Stimulated activated CD8-positive, alpha-beta memory T cell treated with anti-CD3 and anti-CD28 coated beads, Interleukin-4, amount 100 ng/mL, for 1 hour (primary cell): ENCODE measurements at regions not wholly inside any gene's neighbourhood (a gene's known extent, or its start where the extent isn't known, plus 50 kb on each side); places are given as distances from the start of the nearest gene placed in this dataset.

ENCODE experiments used
- DNase-seq, 2 donors: peaks; one replicate each; pipeline ENCODE4 v3.0.0-alpha.2; 2020; ENCODE audit warnings: low read depth in 2 of 2, low spot score in 1 of 2

DNA sequence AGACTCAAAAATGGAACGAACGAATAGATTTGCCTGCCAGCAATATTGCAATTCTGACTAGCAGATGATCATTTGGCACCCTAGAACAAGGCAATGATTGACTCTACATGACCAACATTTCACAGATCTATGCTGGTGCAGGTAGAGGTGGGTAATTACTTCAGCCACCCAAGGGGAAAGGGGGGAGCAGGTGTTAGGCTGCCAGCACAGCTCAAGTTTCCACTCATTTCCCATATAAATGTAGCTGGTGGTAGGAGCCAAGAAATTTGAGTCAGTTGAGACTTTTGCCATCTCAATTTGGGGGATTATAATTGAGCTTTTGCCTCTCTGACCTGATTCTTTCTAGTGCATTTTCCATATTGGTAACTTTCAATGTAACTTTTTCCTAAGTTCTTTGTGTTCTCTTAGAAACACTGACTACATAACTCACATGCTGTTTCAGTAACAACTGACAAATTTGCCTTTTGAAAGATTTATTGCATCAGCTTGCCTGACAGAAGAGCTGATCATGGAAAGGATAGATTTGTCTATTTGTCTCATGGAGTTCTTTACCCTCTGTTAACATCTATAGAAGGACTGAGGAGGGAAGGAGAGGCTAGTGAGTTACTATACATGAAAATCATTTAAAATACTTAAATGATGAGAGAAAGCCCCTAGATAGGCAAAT is 902.5 kb downstream of the ZPLD1 start:
- no peak for DNase-seq

DNA sequence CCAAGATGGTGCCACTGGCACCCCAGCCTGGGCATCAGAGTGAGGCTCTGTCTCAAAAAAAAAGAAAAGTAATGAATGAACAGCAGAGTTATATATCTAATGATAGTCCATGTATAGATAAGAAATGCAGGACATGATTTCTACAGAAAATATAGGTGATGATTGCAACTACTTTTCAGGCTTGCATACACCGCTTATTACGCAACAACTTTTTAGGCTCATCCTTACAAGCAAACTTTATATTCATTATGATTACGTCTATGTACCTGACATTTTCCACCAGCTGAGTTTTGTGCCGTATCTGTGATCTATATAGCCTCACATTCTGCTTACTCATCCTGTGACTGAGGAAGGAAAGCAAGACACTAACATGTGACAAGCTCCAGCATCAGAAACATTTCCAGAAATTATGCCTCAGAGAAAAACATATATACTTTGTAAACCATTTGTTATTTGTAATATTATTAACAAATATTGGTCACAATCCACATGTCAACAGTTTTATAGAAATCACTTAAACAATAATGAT is 906.3 kb downstream of the ZPLD1 start:
- no peak for DNase-seq

DNA sequence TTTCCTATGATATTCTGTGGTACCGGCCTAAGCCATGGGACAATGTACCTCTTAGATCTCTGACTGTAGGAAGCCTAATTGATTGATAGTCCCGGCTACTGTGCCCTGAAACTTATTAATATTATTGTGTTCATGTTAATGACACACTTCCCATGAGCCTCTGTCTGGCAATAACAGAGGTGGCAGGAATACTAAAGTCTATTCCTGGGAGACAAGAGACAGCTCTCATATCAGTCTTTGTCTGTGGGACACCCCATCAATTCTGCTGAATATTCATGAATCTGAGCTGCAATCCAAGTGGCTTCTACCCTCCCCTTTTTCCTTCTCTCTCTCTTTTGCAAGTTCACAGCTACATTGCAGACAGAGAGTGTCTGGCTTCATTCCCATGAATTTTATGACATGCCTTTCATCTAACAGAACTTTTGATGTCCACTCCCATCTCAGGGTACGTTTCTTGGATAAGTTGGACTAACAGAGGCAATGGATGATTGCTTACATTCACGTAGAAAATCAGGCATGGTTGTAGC is 907.5 kb downstream of the ZPLD1 start:
- DNase-seq = no peak

DNA sequence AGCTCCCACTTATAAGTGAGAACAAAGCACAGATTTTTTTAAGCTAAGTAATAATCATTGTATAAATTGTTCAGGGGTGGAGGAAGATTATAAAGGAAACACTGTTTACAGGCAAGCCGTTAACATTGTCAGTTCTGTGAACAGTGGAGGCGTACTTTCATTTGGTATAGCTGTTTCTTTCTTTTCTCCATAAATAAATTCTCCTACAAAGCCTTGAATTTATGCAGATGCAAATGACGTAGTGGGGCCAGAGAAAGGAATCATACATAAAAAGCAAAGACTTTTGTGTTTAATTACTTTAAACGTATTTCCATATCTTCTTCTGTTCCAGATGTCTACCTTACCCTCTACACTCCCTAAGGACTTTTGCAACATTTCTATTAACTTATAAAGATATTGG is 914.9 kb downstream of the ZPLD1 start:
- no peak for DNase-seq

DNA sequence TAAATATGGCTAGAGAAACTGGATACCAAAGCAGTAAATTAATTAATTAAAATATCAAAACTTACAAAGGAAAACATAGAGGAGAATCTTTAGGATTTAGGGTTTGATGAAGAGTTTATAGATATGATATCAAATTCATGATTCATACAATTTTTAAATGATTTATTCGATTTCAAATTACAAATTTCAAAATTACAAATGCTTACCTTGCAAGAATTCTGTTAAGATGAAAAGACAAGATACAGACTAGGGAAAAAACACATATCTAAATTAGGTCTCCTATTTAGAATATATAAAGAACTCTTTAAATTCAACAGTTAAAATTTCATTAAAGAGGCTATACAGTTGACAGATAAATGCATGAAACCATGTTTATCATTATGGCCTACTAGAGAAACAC is 930.7 kb downstream of the ZPLD1 start:
- no peak for DNase-seq

DNA sequence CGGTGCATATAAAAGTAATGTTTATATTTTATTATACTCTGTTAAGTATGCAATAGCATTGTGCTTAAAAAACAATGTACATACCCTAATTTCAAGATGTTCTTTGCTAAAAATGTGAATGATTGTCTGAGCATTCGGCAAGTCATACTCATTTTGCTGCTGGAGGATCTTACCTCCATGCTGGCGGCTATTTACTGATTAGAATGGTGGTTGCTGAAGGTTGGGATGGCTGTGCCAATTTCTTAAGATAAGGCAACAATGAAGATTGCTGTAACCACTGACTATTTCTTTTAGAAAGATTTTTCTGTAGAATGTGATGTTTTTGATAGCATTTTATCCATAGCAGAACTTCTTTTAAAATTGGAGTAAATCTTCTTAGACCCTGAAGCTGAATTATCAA is 932.7 kb downstream of the ZPLD1 start:
- DNase-seq = no peak

DNA sequence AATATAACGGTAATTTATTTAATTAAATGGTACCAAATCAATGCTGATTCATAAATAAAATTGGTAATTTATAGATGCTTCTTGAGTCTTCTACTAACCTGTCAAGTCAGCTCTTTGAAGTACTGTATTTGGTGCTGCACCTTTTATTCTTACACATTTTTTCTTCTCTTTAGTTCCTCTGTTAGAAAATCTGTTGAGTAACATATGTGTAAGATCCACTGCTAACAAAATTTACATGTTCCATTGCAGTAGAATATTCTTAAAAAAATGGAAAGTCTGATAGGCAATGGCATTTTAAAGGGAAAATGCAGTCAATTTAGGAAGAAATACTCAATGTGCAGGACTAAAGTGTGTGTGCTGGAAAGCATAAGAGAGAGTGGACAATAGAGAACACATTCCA is 936.6 kb downstream of the ZPLD1 start:
- no peak for DNase-seq

DNA sequence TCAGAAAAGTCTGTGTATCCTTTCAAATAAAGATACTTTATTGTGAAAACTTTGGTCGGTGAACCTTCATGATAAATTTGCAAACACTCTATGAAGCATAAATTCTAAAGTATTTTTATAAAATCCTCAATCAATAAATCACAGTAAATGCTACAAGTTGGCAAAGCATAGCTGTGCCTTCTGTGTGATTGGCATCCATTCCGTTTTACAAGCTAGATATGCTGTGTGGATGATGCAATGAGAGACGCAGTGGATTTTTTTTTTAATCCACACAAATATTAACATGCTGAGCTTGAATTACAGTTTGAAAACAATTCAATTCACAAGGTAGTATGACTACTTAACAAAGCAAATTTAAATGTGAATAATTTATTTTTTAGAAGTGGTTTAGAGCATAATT is 937.2 kb downstream of the ZPLD1 start:
- DNase-seq = no peak

DNA sequence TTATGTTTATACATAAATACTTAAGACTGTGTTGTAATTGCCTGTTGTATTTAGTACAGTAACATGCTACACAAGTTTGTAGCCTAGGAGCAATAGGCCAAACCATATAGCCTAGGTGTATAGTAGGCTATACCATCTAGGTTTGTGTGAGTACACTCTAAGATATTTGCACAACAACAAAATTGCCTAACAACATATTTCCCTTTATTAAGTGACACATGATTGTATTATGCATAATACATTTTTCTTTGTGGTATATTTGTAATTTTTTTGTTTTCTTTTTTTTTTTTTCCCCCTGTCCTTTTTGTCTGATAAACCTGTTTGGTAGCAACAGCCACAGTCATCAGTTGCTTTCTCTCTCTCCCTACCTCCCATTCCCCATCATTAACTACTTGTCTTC is 945.6 kb downstream of the ZPLD1 start:
- DNase-seq = no peak

DNA sequence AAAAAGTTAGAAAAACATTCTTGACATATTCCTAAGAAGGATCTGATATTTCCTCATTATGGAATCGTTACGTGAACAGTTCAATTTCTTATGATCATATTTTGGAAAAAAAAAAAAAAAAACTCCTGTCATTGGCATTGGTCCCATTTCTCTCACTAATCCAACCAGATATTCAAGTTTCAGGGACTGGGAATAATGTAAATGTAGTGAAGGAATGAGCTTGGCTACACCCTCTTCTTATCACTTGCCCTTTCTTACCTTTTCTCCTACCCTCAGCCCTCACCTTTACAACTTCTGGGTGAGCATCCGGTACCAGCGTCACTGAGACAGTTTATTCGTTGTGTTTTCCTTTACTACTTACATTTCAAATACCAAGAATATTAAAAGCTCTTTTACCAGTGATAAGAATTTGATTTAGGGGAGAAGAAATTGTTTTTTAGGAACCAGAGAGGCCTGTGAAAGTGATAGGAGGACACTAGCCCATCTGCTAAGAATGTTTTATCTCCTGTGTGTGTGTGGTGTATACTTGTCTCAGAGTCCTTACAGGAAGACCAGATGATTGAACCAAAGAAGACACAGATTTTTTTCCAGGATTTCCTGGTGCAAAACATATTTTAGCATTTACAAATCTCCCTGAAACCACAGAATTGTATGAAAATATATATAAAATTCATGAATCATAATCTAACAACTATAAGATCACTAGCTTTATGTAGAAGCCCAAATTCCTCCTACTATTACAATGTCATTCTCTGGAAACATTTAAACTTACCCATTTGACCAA is 946.7 kb downstream of the ZPLD1 start:
- DNase-seq = no peak

DNA sequence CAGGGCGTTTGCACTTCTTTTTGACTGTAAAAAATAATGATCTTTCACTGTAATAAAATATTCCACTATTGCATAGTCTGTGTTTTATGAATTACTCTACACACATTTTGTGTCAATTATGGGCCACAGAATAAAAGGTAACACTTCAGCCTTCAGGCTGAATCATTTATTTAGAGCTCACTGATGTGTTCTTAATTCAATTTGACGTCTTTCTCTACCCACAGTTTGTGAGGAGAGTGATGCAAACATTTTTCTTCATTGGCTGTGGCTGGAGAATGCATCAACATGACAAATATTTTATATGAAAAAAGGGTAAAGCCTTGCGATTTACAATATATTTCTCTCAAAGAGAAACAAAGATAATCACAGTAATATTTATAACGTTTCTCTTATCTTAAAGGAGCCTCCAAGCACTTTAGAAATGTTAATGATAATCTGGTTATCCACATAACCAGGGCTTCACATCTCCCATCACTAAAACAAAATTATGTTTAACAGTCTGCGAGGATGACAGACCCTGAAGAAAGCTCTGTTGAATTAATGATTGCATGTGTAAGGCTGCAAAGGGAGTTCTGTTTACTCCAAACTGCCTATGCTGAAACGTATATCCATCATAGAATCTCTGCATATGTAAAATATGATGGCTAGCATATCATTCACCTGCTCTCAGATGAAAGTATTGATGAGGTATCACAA is 951.3 kb downstream of the ZPLD1 start:
- DNase-seq = no peak

DNA sequence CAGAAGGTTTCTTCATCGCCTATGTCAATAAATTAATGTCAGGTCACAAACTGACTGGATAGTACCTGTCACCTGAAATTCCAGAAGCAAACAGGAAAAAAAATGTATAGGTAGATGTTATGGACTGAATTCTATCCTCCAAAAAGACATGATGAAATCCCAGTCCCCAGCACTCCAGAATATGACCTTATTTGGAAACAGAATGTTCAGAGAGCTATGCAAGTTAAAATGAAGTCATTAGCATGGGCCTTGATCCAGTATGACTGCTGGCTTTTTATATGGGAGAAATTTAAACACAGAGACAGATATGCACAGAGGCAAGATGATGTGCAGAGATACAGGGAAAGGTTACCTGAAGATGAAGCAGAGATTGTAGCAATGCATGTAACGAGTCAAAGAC is 953.4 kb downstream of the ZPLD1 start:
- no peak for DNase-seq

DNA sequence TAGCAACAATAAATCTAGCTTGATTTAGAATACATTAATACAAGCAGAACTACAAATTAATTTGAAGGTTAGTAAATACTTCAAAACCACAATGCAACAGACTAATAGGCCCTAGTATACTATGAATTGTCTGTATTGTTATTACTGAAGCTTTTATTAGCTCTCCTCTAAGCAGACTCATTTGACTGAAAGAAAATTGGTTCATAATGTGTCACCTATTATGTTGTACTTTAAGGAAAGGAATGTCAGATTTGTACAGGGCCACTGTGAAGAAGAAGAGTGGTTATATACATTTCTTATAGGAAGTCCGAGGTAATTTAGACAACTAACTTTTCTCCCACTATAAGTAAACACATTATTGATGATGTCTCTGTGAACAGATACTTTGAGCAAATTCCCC is 954.5 kb downstream of the ZPLD1 start:
- DNase-seq = no peak

DNA sequence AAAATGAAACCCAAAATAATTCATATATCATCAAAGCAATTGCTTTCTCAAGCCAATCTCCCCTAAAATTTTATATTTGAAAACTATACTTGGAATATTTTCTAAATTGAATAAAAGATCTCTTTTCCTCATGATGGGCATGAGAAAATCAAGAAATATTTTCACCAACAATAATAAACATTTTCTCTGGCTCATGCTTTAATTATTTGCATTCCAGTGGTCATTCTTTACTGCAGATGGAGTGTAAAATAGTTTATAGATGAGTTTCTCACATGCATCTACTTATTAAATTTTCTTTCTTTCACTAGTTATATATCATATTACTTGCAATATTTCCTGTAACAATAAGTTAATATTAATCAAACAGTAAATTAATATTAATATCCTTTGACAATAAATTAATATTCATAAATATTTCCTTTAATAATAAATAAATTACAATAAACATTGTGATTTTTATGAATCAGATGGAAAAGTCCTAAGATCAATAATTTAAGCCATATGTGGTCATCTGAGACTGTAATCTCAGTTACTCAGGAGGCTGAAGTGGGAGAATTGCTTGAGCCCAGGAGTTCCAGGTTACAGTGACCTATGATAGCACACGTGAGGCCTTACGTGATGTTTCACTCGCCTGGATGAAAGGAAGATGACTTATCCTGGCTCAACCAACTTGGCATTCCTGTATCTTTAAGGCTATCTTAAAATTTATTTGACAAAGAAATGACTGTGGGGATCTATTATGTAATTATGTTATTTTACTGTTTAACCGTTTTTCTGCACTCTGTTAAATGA is 958.8 kb downstream of the ZPLD1 start:
- no peak for DNase-seq

DNA sequence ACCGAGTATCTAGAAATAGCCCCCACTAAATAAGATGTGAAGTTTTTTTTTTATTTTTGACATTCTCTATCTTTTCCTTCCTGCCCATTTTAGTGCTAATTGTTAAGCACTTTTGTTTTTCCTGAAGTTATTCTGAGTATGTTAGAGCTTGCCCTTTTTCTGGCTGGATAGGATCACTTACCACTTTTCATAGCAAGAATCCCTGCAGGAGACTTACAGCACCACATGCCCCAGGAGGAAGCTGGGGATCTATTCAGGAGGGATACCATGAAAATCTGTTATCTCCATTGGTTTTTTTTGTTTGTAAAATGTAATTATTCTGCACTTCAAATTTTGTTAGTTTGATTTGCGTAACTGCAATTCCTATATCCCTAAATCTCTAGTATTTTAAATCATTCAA is 968.4 kb downstream of the ZPLD1 start:
- DNase-seq = no peak

DNA sequence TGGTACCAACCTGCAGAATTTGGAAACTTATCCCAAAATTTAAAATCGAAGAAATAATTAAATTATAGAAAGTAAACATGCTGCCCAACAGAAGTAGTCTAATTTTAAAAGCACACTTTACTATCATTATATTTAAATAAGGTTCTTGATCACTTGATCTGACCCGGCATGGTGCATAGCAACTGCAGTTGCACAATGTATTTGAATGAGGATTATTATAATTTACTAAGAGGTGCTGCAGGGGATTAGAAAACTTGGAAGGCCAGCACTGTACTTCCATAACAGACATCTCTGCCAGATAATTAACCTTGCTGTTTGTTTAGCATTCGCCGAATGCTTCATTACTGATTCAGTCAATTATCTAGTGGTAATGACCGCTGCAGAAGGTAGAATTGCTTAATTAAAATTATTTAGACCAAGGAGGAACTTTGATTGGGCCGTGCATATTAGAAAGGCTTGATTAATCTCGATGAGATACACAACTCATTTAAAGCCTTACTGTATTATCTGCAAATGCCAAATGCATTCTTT is 971.6 kb downstream of the ZPLD1 start:
- DNase-seq = no peak

DNA sequence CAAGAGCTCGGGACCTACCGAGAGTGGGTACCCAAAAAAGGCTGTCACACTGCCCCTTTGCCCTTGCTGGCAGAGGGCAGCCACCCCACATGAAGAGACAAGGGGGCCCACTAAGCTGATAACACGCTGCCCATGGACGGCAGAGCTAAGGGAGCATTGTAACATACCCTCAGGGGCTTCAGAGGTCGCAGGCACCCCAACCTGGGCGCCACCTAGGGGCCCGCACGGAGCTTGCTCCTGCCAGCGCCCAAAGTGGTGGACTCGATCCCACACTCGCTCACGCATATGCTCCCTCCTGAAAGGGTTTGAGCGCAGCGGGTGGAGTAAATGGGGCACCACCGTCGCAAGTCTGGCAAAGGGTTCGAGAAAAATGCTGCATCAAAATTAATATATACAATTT is 975.4 kb downstream of the ZPLD1 start:
- DNase-seq = no peak

DNA sequence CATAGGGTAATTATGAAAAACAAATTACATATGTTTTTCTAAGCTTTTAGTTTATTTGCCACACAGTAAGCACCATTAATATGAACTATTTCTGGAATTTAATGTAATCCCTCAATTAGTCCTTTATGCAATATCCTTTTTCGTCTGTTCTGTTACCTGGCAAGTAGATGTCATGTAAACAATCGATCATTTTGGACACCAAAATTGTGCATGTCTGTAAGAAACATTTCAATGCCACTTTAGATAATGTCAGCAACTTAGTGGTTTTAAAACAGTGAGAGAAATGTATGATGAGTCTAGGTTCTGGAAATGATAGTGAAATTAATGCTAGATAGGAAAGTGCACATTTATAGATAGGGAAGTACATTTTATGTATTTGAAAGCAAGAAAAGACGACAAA is 986.6 kb downstream of the ZPLD1 start:
- DNase-seq = no peak

DNA sequence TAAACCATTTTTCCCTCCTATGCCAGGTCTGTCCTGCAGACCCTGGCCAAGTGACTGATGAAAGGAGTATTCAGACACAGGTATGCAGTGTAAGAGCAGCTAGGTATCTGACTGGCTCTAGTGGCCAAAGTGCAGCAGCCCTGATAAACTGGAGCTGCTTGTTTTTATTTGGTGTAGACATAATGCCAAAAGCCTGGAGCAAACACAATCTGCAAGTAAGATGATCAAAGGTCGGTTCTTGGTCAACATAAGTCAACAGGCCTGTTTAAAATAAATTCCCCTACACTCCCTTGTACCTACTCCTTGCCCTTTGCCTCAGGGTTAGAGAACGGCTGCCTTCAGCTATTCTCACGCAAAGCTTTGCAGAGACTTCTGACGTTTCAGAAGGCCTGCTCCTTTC is 1003.1 kb downstream of the ZPLD1 start:
- no peak for DNase-seq

DNA sequence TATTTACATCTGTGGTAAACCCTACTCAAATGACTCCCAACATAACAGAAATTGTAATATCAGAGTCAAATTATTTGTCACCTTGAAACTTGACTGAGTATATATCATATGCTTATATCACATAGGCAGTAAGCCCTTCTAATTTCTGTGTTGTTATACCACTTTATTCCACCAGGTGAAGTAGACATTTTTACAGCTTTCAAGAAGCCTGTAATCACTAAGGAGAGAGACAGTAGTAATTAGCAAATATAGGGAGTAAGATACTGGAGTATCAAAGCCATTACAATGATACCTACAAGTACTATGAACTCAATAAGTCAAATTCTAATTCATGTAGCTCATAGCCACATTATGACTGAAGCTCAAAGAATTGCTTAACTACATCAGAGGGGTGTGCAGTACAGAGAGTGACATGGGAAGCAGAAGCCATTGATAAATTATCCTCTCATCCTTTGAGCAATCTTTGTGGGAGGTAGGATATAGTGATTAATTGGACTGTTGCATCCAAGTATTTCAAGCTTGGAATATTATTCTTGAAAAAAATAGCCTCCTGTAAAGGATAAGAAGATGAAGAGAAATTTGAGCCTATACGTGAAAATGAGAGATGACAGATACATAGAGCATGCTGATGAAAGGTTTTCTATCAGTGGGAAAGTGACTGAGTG is 1005.9 kb downstream of the ZPLD1 start:
- no peak for DNase-seq
